ENCODE measurements at regions not wholly inside any gene's neighbourhood (a gene's known extent, or its start where the extent isn't known, plus 50 kb on each side); places are given as distances from the start of the nearest gene placed in this dataset.

- H3K9me3 ChIP-seq (ENCODE audit: control insufficient read depth, low read depth, low read length) = no peaks in the 10 kb centered on the region
- WGBS (ENCODE audit: insufficient coverage, low lambda C conversion rate) = no CpG with 5 or more reads among the region's 1 CpG
- no peaks in the 10 kb centered on the region for H3K36me3 ChIP-seq (ENCODE audit: control insufficient read depth, insufficient read depth, low read length)
- no peaks in the 10 kb centered on the region for H3K4me1 ChIP-seq (ENCODE audit: control insufficient read depth, insufficient read depth, low read length)
- H3K27me3 ChIP-seq (ENCODE audit: control insufficient read depth, insufficient read depth, low read length) = no peaks in the 10 kb centered on the region
- no peak for DNase-seq
- H3K4me3 ChIP-seq (ENCODE audit: low read length) = no peak overlapping the region
- no peak overlapping the region for H3K27ac ChIP-seq (ENCODE audit: low read length)
These were observed 1174.6 kb downstream of the CDH12 start for GRCh38 chr5:21678526-21678925.

DNA sequence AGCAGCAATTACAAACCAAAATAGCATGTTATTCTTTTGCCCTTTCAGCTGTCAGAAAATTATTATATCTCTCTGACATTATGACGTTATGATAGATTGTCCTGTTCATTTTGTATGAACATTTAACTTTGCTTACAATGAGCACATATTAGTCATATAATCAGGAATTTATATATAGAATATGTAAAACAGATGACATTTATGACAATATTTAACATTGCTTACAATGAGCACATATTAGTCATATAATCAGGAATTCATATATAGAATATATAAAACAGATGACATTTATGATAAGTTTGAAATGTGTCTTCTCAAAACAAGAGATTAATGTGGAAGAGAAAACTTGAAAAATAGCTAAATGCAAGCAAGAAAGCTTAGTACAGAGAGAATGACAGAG, 1180.2 kb downstream of the CDH12 start:
- no peak overlapping the region for H3K27ac ChIP-seq (ENCODE audit: low read length)
- no peaks in the 10 kb centered on the region for H3K27me3 ChIP-seq (ENCODE audit: control insufficient read depth, insufficient read depth, low read length)
- no peaks in the 10 kb centered on the region for H3K9me3 ChIP-seq (ENCODE audit: control insufficient read depth, low read depth, low read length)
- H3K4me3 ChIP-seq (ENCODE audit: low read length) = no peak overlapping the region
- H3K4me1 ChIP-seq (ENCODE audit: control insufficient read depth, insufficient read depth, low read length) = no peaks in the 10 kb centered on the region
- H3K36me3 ChIP-seq (ENCODE audit: control insufficient read depth, insufficient read depth, low read length) = no peaks in the 10 kb centered on the region
- 100% methylated on average over 1 of the region's 1 CpG for WGBS (ENCODE audit: insufficient coverage, low lambda C conversion rate)
- DNase-seq = no peak

DNA sequence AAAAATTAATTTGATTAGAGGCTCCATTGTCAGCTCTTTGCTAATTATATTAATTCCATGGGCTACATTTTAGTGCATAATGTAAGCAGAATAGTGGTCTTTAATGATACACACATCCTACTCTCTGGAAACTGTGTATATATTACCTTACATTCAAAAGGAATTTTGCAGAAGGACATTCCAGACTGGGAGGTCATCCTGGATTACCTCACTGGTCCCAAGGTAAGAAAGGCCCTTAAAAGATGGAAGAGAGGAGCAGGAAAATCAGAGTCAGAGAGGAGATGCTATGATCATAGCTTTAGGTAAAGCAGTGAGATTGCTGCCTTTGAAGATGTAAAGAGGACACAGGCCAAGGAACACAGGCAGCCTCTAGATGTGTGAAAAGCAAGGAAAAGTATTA, 1180.8 kb downstream of the CDH12 start:
- no peak overlapping the region for H3K27ac ChIP-seq (ENCODE audit: low read length)
- DNase-seq = no peak
- H3K4me3 ChIP-seq (ENCODE audit: low read length) = no peak overlapping the region
- no peaks in the 10 kb centered on the region for H3K9me3 ChIP-seq (ENCODE audit: control insufficient read depth, low read depth, low read length)
- H3K4me1 ChIP-seq (ENCODE audit: control insufficient read depth, insufficient read depth, low read length) = no peaks in the 10 kb centered on the region
- no peaks in the 10 kb centered on the region for H3K36me3 ChIP-seq (ENCODE audit: control insufficient read depth, insufficient read depth, low read length)
- no peaks in the 10 kb centered on the region for H3K27me3 ChIP-seq (ENCODE audit: control insufficient read depth, insufficient read depth, low read length)

DNA sequence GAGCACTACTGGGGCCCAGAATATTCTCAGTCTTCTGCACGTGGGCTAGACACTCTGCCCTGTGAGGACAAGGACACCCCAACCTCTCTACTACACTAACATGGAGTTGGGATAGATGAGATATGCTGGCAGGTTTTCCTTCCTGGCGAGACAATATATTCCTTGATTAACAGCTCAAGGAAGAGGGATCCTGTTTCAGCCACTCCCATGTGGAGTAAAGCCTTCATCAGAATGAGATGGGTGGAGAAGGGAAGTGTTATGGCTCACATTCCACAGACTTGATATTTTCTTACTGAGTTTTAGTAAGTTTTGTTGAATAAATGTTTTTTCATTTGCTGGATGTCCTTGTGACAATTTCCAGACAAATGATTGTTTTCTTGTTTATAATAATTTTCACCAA, 1187.6 kb downstream of the CDH12 start:
- no CpG with 5 or more reads among the region's 2 CpGs for WGBS (ENCODE audit: insufficient coverage, low lambda C conversion rate)
- Histone ChIP-seq H3K36me3 (ENCODE audit: control insufficient read depth, insufficient read depth, low read length) (no peaks in the 10 kb centered on the region), H3K4me1 (ENCODE audit: control insufficient read depth, insufficient read depth, low read length) (no peaks in the 10 kb centered on the region), H3K27ac (ENCODE audit: low read length) (no peak overlapping the region), H3K4me3 (ENCODE audit: low read length) (no peak overlapping the region), H3K27me3 (ENCODE audit: control insufficient read depth, insufficient read depth, low read length) (no peaks in the 10 kb centered on the region), H3K9me3 (ENCODE audit: control insufficient read depth, low read depth, low read length) (no peaks in the 10 kb centered on the region)
- DNase-seq = no peak

DNA sequence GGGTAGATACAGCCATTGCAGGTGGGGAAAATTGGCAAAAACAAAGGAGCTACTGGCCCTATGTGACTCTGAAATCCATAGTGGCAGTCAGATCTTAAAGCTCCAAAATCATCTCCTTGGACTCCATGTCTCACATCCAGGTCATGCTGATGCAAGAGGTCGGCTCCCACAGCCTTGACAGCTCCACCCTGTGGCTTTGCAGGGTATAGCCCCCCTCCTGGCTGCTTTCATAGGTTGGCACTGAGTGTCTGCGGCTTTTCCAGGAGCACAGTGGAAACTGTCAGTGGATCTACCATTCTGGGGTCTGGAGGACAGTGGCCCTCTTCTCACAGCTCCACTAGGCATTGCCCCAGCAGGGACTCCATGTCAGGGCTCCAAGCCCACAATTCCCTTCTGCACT, 1190.1 kb downstream of the CDH12 start:
- no peak overlapping the region for H3K4me3 ChIP-seq (ENCODE audit: low read length)
- no peaks in the 10 kb centered on the region for H3K36me3 ChIP-seq (ENCODE audit: control insufficient read depth, insufficient read depth, low read length)
- DNase-seq = no peak
- WGBS (ENCODE audit: insufficient coverage, low lambda C conversion rate) = no CpG with 5 or more reads among the region's 2 CpGs
- no peaks in the 10 kb centered on the region for H3K4me1 ChIP-seq (ENCODE audit: control insufficient read depth, insufficient read depth, low read length)
- H3K27me3 ChIP-seq (ENCODE audit: control insufficient read depth, insufficient read depth, low read length) = no peaks in the 10 kb centered on the region
- no peaks in the 10 kb centered on the region for H3K9me3 ChIP-seq (ENCODE audit: control insufficient read depth, low read depth, low read length)
- no peak overlapping the region for H3K27ac ChIP-seq (ENCODE audit: low read length)

- H3K27me3 ChIP-seq (ENCODE audit: control insufficient read depth, insufficient read depth, low read length) = no peaks in the 10 kb centered on the region
- H3K36me3 ChIP-seq (ENCODE audit: control insufficient read depth, insufficient read depth, low read length) = no peaks in the 10 kb centered on the region
- H3K4me1 ChIP-seq (ENCODE audit: control insufficient read depth, insufficient read depth, low read length) = no peaks in the 10 kb centered on the region
- no peak overlapping the region for H3K4me3 ChIP-seq (ENCODE audit: low read length)
- 100% methylated on average over 1 of the region's 2 CpGs for WGBS (ENCODE audit: insufficient coverage, low lambda C conversion rate)
- H3K9me3 ChIP-seq (ENCODE audit: control insufficient read depth, low read depth, low read length) = no peaks in the 10 kb centered on the region
- no peak for DNase-seq
- no peak overlapping the region for H3K27ac ChIP-seq (ENCODE audit: low read length)
These were observed 1192.0 kb downstream of the CDH12 start for GRCh38 chr5:21661184-21661583.

DNA sequence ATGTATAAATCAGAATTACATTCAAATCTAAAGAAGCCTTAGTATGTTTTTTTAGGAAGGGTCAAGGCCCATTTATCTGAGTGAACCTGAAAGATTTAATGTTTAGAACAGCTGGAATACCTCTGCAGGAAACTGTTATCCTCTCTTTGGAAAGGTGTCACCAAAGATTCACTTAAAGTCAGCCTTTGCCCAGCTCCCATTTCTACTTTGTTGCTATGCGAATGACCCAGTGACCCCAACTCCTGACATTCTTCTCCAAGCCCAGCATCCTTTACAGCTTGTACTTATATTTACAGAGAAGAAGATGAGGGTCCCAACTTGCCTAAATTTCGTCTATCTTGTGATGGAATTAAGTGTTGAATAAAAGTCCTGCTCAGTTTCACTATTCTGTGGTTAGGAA, 1198.6 kb downstream of the CDH12 start:
- H3K4me3 ChIP-seq (ENCODE audit: low read length) = no peak overlapping the region
- no peaks in the 10 kb centered on the region for H3K4me1 ChIP-seq (ENCODE audit: control insufficient read depth, insufficient read depth, low read length)
- H3K27ac ChIP-seq (ENCODE audit: low read length) = no peak overlapping the region
- H3K36me3 ChIP-seq (ENCODE audit: control insufficient read depth, insufficient read depth, low read length) = no peaks in the 10 kb centered on the region
- WGBS (ENCODE audit: insufficient coverage, low lambda C conversion rate) = no CpG with 5 or more reads among the region's 2 CpGs
- no peak for DNase-seq
- no peaks in the 10 kb centered on the region for H3K9me3 ChIP-seq (ENCODE audit: control insufficient read depth, low read depth, low read length)
- H3K27me3 ChIP-seq (ENCODE audit: control insufficient read depth, insufficient read depth, low read length) = no peaks in the 10 kb centered on the region

DNA sequence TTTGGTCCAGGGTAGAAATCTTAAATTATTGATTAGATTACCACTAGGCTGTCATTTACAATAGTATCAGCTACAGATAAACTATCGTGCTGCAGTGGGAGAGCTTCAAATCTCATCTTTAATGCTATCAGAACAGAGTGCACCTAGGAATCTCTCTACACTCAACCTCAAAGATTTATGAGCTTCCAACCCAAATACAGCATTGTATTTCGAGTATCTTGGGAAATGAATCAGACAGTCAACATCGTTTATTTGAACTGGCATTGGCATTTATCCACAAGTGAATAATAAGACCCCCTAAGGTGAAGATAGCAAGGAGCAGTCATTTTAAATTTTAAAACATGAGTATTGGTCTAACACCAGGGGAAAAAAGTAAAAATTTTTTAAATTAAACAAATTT, 1203.2 kb downstream of the CDH12 start:
- Histone ChIP-seq H3K4me1 (ENCODE audit: control insufficient read depth, insufficient read depth, low read length) (no peaks in the 10 kb centered on the region), H3K36me3 (ENCODE audit: control insufficient read depth, insufficient read depth, low read length) (no peaks in the 10 kb centered on the region), H3K4me3 (ENCODE audit: low read length) (no peak overlapping the region), H3K27ac (ENCODE audit: low read length) (no peak overlapping the region), H3K9me3 (ENCODE audit: control insufficient read depth, low read depth, low read length) (no peaks in the 10 kb centered on the region), H3K27me3 (ENCODE audit: control insufficient read depth, insufficient read depth, low read length) (no peaks in the 10 kb centered on the region)
- WGBS (ENCODE audit: insufficient coverage, low lambda C conversion rate) = no CpG with 5 or more reads among the region's 3 CpGs
- no peak for DNase-seq

DNA sequence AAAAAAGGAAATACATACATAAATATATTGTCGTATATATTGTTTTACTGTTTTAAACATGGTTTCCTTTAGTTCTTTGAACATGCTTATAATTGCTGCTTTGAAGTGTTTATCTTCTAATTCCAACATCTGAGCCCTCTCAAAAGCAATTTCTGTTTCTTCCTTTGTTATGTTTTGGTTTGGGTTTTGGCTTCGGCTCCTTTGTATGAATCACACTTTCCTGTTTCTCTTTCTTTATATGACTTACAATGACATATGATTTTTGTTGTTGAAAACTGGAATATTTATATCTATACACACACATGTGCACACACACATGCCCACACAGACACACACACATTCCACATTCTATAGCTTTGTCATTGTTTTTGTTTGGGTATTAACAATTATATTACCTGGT, 1206.7 kb downstream of the CDH12 start:
- Histone ChIP-seq H3K27me3 (ENCODE audit: control insufficient read depth, insufficient read depth, low read length) (no peaks in the 10 kb centered on the region), H3K4me3 (ENCODE audit: low read length) (no peak overlapping the region), H3K4me1 (ENCODE audit: control insufficient read depth, insufficient read depth, low read length) (no peaks in the 10 kb centered on the region), H3K9me3 (ENCODE audit: control insufficient read depth, low read depth, low read length) (no peaks in the 10 kb centered on the region), H3K36me3 (ENCODE audit: control insufficient read depth, insufficient read depth, low read length) (no peaks in the 10 kb centered on the region), H3K27ac (ENCODE audit: low read length) (no peak overlapping the region)
- DNase-seq = no peak
- 92% methylated on average over 1 of the region's 2 CpGs for WGBS (ENCODE audit: insufficient coverage, low lambda C conversion rate)

GRCh38 chr5:21644032-21644431, 1209.1 kb downstream of the CDH12 start:
- H3K36me3 ChIP-seq (ENCODE audit: control insufficient read depth, insufficient read depth, low read length) = no peaks in the 10 kb centered on the region
- H3K9me3 ChIP-seq (ENCODE audit: control insufficient read depth, low read depth, low read length) = no peaks in the 10 kb centered on the region
- no peaks in the 10 kb centered on the region for H3K4me1 ChIP-seq (ENCODE audit: control insufficient read depth, insufficient read depth, low read length)
- 78% methylated on average over 3 of the region's 3 CpGs for WGBS (ENCODE audit: insufficient coverage, low lambda C conversion rate)
- H3K27ac ChIP-seq (ENCODE audit: low read length) = no peak overlapping the region
- no peaks in the 10 kb centered on the region for H3K27me3 ChIP-seq (ENCODE audit: control insufficient read depth, insufficient read depth, low read length)
- DNase-seq = no peak
- H3K4me3 ChIP-seq (ENCODE audit: low read length) = no peak overlapping the region

GRCh38 chr5:21642312-21642711, 1210.8 kb downstream of the CDH12 start:
- Histone ChIP-seq H3K27me3 (ENCODE audit: control insufficient read depth, insufficient read depth, low read length) (no peaks in the 10 kb centered on the region), H3K4me1 (ENCODE audit: control insufficient read depth, insufficient read depth, low read length) (peaks cover 4% of the 10 kb centered on the region), H3K4me3 (ENCODE audit: low read length) (no peak overlapping the region), H3K36me3 (ENCODE audit: control insufficient read depth, insufficient read depth, low read length) (no peaks in the 10 kb centered on the region), H3K9me3 (ENCODE audit: control insufficient read depth, low read depth, low read length) (no peaks in the 10 kb centered on the region), H3K27ac (ENCODE audit: low read length) (no peak overlapping the region)
- no peak for DNase-seq
- no CpG with 5 or more reads among the region's 1 CpG for WGBS (ENCODE audit: insufficient coverage, low lambda C conversion rate)
